ENCODE measurements at regions not wholly inside any gene's neighbourhood (a gene's known extent, or its start where the extent isn't known, plus 50 kb on each side); places are given as distances from the start of the nearest gene placed in this dataset.

GRCh38 chr5:94039101-94039500 is 297.7 kb upstream of the POU5F2 start:
- Histone ChIP-seq H3K27me3 (ENCODE audit: insufficient read depth, low read depth, severe bottlenecking) (no peaks in the 10 kb centered on the region), H3K4me3 (ENCODE audit: low read depth, low read length) (no peak overlapping the region), H3K9me3 (ENCODE audit: severe bottlenecking) (no peaks in the 10 kb centered on the region), H3K36me3 (no peaks in the 10 kb centered on the region), H3K27ac (no peak overlapping the region)
- no peak for TF ChIP-seq CTCF (IDR thresholded peaks at IDR 0.05; ENCODE audit: low read depth, low read length)
- no peak for DNase-seq

GRCh38 chr5:94031631-94032030 is 290.2 kb upstream of the POU5F2 start:
- no peak for DNase-seq
- H3K27me3 ChIP-seq (ENCODE audit: insufficient read depth, low read depth, severe bottlenecking): no peaks in the 10 kb centered on the region
- H3K27ac ChIP-seq: no peak overlapping the region
- H3K9me3 ChIP-seq (ENCODE audit: severe bottlenecking): no peaks in the 10 kb centered on the region
- no peak for TF ChIP-seq CTCF (IDR thresholded peaks at IDR 0.05; ENCODE audit: low read depth, low read length)
- H3K36me3 ChIP-seq: no peaks in the 10 kb centered on the region
- no peak overlapping the region for H3K4me3 ChIP-seq (ENCODE audit: low read depth, low read length)

- no peak for DNase-seq
- Histone ChIP-seq H3K9me3 (ENCODE audit: severe bottlenecking) (no peaks in the 10 kb centered on the region), H3K4me3 (ENCODE audit: low read depth, low read length) (no peak overlapping the region), H3K27me3 (ENCODE audit: insufficient read depth, low read depth, severe bottlenecking) (no peaks in the 10 kb centered on the region), H3K27ac (no peak overlapping the region), H3K36me3 (no peaks in the 10 kb centered on the region)
- TF ChIP-seq CTCF (IDR thresholded peaks at IDR 0.05; ENCODE audit: low read depth, low read length): no peak
These were observed 286.6 kb upstream of the POU5F2 start for GRCh38 chr5:94028001-94028400.

GRCh38 chr5:94027145-94027544 is 285.7 kb upstream of the POU5F2 start:
- TF ChIP-seq CTCF (IDR thresholded peaks at IDR 0.05; ENCODE audit: low read depth, low read length): no peak
- no peak for DNase-seq
- Histone ChIP-seq H3K4me3 (ENCODE audit: low read depth, low read length) (no peak overlapping the region), H3K9me3 (ENCODE audit: severe bottlenecking) (no peaks in the 10 kb centered on the region), H3K27me3 (ENCODE audit: insufficient read depth, low read depth, severe bottlenecking) (no peaks in the 10 kb centered on the region), H3K36me3 (no peaks in the 10 kb centered on the region), H3K27ac (no peak overlapping the region)

GRCh38 chr5:94025788-94026473 is 284.5 kb upstream of the POU5F2 start:
- Histone ChIP-seq H3K36me3 (no peaks in the 10 kb centered on the region), H3K4me3 (ENCODE audit: low read depth, low read length) (no peak overlapping the region), H3K27me3 (ENCODE audit: insufficient read depth, low read depth, severe bottlenecking) (no peaks in the 10 kb centered on the region), H3K27ac (no peak overlapping the region), H3K9me3 (ENCODE audit: severe bottlenecking) (no peaks in the 10 kb centered on the region)
- no peak for DNase-seq
- 0 out of 2 replicates have a peak, but pooled peaks have one; percentile 22 for TF ChIP-seq CTCF (IDR thresholded peaks at IDR 0.05; ENCODE audit: low read depth, low read length)

- no peaks in the 10 kb centered on the region for H3K36me3 ChIP-seq
- no peak for TF ChIP-seq CTCF (IDR thresholded peaks at IDR 0.05; ENCODE audit: low read depth, low read length)
- H3K9me3 ChIP-seq (ENCODE audit: severe bottlenecking): no peaks in the 10 kb centered on the region
- no peak overlapping the region for H3K27ac ChIP-seq
- DNase-seq: no peak
- H3K4me3 ChIP-seq (ENCODE audit: low read depth, low read length): no peak overlapping the region
- no peaks in the 10 kb centered on the region for H3K27me3 ChIP-seq (ENCODE audit: insufficient read depth, low read depth, severe bottlenecking)
These were observed 283.2 kb upstream of the POU5F2 start for GRCh38 chr5:94024620-94025019.
